Erythroblast (primary cell): ENCODE measurements at regions not wholly inside any gene's neighbourhood (a gene's known extent, or its start where the extent isn't known, plus 50 kb on each side); places are given as distances from the start of the nearest gene placed in this dataset.

Source experiments
- GATA1 ChIP-seq: IDR thresholded peaks from 2 replicates; pipeline ENCODE4 v1.6.1; 2011; ENCODE audit warnings: low read depth, mild to moderate bottlenecking, control low read depth, low read length, moderate library complexity
- POLR2A ChIP-seq: IDR thresholded peaks from 2 replicates; pipeline ENCODE4 v1.6.1; 2011; ENCODE audit warnings: mild to moderate bottlenecking, low read length

DNA sequence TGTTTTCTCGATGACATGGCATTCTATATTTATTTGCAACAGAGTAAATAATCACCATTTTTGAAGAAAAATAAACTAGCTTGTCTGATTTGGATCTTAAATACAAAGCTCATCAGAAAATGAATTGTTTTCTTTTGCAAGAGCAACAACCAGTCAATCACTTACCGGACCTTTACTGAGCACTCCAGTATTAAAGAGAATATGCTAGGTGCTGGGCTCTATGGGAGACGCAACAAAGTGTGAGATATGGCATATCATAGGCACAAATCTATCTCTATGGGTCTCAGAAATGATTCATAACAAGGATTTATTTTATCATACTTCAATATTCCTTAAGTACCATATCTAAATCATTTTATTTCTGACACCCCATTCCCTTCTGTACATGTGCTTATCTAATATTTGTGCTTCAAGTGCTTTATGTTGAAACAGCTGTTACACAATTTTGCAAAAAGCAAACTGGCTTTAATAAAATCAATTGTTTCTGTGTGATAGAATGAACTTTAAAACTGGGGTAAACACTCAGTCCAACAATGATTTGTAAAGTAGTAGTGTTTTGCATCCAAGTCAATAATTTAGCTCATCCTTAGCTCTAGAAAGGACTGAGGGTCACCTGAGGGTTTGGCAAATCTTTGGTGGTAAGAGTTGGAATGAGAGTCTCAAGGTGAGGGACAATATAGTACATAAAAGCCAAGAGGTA, 88.4 kb upstream of the SPANXB1 start:
- TF ChIP-seq POLR2A (no peak), GATA1 (no peak)
